ELF-1 (cell line): ENCODE measurements at regions not wholly inside any gene's neighbourhood (a gene's known extent, or its start where the extent isn't known, plus 50 kb on each side); places are given as distances from the start of the nearest gene placed in this dataset.
"Not testable (repeated sequence)": the region's sequence is repeated elsewhere in the genome, so short reads cannot be mapped to it uniquely, and the experiment has no call there.

Experiments
- DNase-seq: peaks from one replicate; pipeline ENCODE4 v3.0.0-alpha.2; 2016; ENCODE audit warnings: low read depth, low spot score

GRCh38 chr4:25981749-25982148, 67.7 kb downstream of the SMIM20 start:
- DNase-seq = no peak

- no peak for DNase-seq
These were observed 68.9 kb downstream of the SMIM20 start for GRCh38 chr4:25982962-25983361.

GRCh38 chr4:25984266-25984665, 70.2 kb downstream of the SMIM20 start:
- no peak for DNase-seq

- no peak for DNase-seq
These were observed 70.8 kb downstream of the SMIM20 start for GRCh38 chr4:25984796-25985195.

GRCh38 chr4:25986807-25987206, 72.8 kb downstream of the SMIM20 start:
- no peak for DNase-seq

- peak; percentile 42 for DNase-seq
These were observed 77.3 kb downstream of the SMIM20 start for GRCh38 chr4:25991340-25991739.

- peak; percentile 99 for DNase-seq
These were observed 79.6 kb downstream of the SMIM20 start for GRCh38 chr4:25993395-25994185.

GRCh38 chr4:25994577-25994976, 80.6 kb downstream of the SMIM20 start:
- not testable (repeated sequence) for DNase-seq

- DNase-seq = peak; percentile 59
These were observed 86.4 kb downstream of the SMIM20 start for GRCh38 chr4:26000274-26000950.

GRCh38 chr4:26001413-26001812, 87.4 kb downstream of the SMIM20 start:
- DNase-seq = no peak

GRCh38 chr4:26001816-26002215, 87.8 kb downstream of the SMIM20 start:
- DNase-seq = no peak

GRCh38 chr4:26003056-26003455, 89.0 kb downstream of the SMIM20 start:
- no peak for DNase-seq

GRCh38 chr4:26004290-26004689, 90.3 kb downstream of the SMIM20 start:
- no peak for DNase-seq

- DNase-seq = no peak
These were observed 91.7 kb downstream of the SMIM20 start for GRCh38 chr4:26005764-26006163.

- no peak for DNase-seq
These were observed 94.7 kb downstream of the SMIM20 start for GRCh38 chr4:26008737-26009136.

GRCh38 chr4:26009502-26009901, 95.5 kb downstream of the SMIM20 start:
- no peak for DNase-seq

- no peak for DNase-seq
These were observed 96.3 kb downstream of the SMIM20 start for GRCh38 chr4:26010304-26010703.

GRCh38 chr4:26013629-26014028, 99.6 kb downstream of the SMIM20 start:
- no peak for DNase-seq

- no peak for DNase-seq
These were observed 101.2 kb downstream of the SMIM20 start for GRCh38 chr4:26015133-26015651.

GRCh38 chr4:26015906-26016305, 101.9 kb downstream of the SMIM20 start:
- no peak for DNase-seq

GRCh38 chr4:26017531-26017930, 103.5 kb downstream of the SMIM20 start:
- DNase-seq = no peak

GRCh38 chr4:26017961-26018700, 104.1 kb downstream of the SMIM20 start:
- DNase-seq = not testable (repeated sequence)
